HG03558 (cell line): ENCODE measurements at regions not wholly inside any gene's neighbourhood (a gene's known extent, or its start where the extent isn't known, plus 50 kb on each side); places are given as distances from the start of the nearest gene placed in this dataset.
"Not testable (repeated sequence)": the region's sequence is repeated elsewhere in the genome, so short reads cannot be mapped to it uniquely, and the experiment has no call there.

Experiments
- ATAC-seq: cut with Tn5 transposase; IDR thresholded peaks from one replicate; pipeline ENCODE4 v1.9.1; 2021; ENCODE audit warnings: moderate number of reproducible peaks; ENCODE audit not compliant: unreplicated experiment; ENCODE audit errors: extremely low read depth

DNA sequence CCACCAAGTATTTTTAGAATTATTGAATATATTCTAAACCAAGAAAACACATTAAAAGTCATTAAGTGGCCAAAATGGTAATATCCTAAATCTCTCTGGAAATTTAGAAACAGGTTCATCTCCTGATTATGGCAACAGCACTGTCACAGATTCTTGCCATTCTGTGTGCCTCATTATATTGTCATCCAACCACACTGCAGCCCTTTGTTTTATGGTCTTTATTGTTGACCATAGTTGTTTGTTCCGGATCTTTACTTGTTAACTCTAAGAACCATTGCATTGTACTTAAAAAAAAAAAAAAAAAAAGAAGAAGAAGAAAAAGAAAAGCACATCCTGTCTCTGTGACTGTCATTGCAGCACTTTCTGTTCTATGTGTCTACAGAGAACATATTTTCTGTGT is 822.1 kb upstream of the ADGRL3 start:
- ATAC-seq, result no peak

DNA sequence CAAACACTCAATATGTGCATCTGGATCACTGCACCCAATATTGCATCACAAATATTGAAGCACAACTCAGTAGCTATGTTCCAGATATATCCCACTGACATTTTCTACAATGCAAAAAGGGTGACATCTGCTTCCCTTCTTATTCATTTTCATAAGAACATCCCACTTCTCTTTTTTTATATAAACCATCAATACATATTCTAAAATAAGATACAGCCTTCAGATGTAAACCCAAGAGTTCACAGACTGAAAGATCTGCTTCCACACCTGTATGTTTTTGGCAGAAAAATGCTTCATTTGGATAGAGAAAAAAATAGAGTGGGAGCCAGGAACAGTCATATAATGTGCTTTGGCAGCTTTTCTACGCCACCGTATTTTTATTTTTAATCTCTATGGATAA is 815.6 kb upstream of the ADGRL3 start:
- ATAC-seq, result no peak

DNA sequence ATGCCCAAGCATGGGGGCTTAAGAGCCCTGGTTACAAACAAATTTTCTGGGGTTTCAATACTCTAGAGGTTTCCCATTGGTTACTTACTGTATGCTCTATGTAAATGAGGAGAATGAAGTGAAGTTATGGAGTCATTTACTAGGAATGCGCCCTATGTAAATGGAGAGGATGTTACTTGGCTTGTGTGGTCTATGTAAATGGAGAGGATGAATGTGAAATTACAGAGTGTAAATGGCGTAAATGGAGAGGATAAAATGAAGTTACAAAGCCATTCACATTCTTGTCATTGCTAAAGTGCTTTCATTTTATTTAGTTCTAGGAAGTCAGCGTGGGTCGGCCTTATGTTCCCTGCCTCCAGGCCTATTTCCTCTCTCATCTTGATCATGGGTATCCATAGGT is 810.5 kb upstream of the ADGRL3 start:
- no peak for ATAC-seq

DNA sequence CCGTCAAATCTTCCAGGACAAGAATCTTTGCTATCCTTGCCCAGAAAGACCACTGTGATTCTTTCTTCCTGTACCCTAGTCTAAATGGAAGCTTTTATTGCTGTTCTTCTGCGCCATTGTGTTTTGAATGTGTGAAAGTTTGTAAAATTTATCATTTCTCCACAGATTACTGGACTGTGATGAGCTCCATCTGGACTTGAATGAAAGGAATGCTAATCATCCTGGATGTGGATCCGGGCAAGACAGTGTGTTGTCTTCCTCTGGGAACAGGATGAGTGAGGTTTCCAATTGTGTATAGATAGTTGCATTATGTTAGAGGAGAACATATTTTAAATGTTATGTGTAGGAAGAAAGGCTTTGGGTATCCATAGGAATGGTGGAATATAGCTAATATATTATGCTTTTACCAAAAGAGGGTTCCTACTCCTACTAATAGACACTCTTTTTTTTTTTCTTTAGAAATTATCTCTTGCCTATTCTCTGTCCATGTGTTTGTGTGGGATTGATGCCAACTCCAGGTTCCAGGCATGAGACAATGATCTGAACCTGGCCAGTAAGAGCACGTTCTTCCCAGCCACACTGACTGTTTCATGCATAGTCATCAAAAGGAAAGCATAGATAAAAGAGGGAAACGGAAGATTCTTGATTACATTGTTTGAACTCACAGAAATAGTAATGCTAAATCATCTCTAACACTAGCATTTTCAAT is 803.6 kb upstream of the ADGRL3 start:
- ATAC-seq, result no peak

DNA sequence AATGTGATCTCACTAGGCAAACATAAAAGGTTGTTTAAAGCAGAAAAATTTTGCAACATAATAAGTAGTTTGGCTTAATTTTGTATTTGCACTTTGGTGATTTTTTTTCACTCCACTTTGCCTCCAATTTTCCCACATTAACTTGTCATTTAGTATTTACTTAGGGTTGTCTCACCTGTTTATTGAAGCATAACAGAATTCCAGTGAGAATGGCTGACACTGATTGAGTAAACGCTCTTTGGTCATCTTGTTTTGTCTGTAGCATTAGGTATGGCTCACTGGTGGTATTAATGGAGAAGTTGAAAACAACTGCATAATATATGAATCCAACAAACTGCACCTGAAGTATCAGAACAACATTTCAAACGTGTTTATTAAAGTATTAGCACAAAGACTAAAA is 799.5 kb upstream of the ADGRL3 start:
- no peak for ATAC-seq

DNA sequence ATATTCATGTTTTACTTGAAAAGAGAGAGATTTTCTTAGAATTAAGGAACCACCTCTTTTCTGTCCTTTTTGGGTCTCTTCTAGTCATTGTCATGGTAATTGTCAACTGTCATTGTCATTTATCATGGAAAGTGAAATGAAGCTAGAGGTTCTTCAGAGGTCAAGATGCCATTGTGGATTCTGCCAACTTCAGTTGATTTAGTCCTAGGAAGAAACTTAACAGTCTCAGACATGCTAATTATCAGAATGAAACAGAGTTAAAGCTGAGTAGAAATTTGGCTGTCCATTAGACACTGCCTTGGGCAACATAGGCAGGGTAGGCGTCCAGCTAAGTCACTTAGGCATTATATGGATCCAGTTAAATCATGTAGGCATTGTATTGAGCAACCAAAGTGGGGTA is 796.1 kb upstream of the ADGRL3 start:
- ATAC-seq, result no peak

DNA sequence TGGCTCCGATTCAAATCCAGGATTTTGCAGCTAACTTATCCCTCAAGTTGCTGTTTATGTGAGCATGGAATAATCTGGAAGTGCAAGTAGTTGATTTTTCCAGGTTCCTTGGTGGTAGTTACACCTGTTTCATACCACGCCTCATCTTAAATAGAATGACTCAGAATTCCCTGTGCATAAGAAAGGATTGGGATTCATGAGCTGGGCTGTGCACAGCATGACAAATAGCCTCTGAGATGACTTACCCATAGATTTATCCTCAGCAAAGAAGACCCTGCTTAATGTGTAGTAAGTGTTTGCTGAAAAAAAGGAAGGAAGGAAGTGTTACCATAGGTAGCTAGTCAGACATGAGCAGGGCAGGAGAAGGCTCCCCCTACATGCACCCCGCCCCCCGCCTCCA is 777.7 kb upstream of the ADGRL3 start:
- no peak for ATAC-seq

DNA sequence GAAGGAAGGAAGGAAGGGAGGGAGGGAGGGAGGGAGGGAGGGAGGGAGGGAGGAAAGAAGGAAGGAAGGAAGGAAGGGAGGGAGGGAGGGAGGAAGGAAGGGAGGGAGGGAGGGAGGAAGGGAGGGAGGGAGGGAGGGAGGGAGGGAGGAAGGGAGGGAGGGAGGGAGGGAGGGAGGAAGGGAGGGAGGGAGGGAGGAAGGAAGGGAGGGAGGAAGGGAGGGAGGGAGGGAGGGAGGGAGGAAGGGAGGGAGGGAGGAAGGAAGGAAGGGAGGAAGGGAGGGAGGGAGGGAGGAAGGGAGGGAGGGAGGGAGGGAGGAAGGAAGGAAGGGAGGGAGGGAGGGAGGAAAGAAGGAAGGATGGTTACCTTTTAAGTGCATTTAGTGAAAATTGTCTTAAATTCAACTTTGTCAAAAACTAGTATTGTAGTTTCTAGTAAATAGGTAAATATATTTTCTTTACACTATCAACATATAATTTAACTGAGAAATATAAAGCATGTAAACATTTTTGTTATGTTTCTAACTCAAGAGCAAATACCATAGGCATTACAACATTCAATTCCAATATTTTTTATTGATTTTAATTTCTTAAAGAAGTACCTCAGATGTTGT is 776.4 kb upstream of the ADGRL3 start:
- ATAC-seq, result not testable (repeated sequence)

DNA sequence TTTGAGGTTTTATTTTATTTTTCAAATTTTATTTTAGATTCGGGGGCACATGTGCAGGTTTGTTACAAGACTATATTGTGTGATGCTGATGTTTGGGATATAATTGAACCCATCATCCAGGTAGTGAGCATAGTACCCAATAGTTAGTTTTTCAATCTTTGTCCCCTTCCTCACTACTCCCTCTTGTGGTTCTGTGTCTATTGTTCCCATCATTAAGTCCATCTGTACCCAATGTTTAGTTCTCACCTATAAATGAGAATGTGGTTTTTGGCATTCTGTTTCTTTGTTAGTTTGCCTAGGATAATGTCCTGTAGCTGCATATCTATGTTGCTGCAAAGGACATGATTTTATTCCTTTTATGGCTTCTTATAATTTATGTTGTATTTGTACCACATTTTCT is 767.2 kb upstream of the ADGRL3 start:
- ATAC-seq, result no peak

DNA sequence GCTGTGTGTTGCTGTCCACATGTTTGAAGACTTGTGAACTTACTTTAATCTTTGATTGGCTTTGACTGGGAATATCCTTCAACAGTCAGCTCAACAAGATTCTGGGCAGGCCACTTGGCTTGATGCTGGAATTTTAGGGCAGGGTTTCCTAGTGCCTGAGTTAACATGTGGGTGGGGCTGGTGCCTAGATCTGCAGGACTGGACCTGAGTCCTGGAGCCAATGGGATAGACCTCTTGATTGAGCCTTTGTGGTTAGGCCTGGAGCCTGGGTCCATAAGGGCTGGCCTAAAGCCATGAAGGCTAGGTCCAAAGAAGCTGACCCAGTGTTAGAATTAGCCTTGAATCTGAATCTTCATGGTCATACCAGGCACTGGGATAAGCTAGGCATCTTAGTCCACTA is 757.1 kb upstream of the ADGRL3 start:
- ATAC-seq, result no peak

DNA sequence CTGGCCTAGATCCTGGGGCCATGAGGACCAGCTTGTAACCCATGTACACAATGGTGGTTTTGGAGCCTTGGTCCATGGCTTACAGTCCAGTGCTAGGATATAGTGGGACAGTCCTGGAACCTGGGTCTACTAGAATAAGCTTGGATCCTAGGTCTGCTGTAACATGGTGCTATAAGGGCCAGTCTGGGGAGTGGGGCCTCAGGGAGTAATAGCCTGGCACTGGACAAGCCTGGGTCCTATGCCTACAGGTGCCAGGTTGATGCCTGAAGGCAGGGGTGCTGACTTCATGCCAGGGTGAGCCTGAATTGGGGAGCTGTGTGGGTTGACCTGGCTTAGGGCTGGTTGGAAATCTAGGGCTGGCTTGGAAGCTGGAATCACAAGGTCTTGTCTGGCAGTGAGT is 756.3 kb upstream of the ADGRL3 start:
- no peak for ATAC-seq

DNA sequence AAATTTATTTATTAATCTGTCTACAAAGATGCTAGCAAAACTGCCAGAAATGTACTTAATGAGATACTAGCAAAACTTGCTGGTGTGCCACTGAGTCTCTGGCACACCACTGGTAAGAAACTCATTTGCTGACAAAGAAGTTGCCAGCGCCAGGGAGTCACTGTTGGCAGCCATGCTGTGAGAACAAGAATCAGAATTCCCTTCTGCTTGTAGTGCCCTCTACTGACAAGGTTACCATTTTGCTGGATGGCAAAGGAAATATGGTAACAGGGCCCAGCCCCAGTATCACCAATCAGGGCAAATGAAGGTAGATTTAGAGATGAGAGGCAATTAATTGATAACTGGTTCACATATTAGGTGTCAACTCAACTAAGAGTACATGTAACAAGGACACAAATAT is 750.1 kb upstream of the ADGRL3 start:
- ATAC-seq, result no peak

DNA sequence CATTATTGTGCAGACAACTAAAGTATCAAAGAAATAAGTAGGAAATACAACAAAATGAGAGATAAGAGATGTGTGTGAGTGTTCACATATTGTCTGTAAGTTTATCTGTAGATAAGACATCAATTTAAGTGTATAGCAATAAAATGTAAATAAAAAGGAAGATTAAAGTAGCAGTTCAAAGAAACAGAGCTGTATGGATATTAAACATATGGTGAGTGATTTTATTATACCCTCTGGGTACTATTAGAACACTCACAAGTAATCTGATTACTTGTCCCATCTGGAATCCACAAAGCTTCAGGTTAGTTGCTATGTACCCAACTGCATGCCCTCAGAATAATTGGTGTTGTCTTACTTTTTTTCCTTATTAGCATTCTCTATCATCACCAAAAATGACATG is 747.9 kb upstream of the ADGRL3 start:
- no peak for ATAC-seq

DNA sequence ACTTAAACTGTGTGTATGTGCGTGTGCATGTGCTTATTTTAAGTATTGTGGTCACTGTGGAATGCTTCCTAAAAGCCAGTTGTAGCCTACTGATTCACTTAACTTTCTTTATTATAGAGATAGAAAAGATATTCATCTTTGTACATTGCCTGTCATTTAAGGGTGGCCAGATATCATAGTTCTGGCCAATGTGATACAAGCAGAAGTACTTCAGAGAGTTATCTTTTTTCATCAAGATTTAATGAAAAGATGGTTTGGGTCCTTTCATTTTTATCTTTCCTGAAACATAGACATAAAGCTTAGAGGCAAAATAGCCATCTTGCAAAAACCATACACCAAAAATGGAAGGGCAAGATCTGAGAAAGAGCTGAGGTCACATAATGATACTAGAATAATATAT is 744.7 kb upstream of the ADGRL3 start:
- ATAC-seq, result no peak

DNA sequence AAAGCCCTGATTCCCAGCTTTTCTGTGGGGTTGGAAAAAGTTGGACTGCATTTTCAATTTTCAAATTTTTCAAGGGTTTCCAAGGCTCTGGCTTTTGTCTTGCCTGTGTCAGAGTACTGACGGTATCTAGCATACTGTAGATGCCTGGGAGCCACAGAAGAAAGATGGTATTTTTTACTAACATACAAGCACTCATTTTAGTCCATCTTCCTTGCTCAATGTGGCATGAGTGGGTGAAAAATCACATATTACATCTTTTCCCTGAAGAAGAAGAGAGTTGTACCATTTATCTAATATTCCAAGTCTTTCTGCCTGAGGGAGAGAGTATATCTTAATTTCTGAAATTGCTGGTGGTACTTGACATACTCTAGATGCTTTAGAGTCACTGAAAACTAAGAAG is 738.6 kb upstream of the ADGRL3 start:
- ATAC-seq, result no peak

DNA sequence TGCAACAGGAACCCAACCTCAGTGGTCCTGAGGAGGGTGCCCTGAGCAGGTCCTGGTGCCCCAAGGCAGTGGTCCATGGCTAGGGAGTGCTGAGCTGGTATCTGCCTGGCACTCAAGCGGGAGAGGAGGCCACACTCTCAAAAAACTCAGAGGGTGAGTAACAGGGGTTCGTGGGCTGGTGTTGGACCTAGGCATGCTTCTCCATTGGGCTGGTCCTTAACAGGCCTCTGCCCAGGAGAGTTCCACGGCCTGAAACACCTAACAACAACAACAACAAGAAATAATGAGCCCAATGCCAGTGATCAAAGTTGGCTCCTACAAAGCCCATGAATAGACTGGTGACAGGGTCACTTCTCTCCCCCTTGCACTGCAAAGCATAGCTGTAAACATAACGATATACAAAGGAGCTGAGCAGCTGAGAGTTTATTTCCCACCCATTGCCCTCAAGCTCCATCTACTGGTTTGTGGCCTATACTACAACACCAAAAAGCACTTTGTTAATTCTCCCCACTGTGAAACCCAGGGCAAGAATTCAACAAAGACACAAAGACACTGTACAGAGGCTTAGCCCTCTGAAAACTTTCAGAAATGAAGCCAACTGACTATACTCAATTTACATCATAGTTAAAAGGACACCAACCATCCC is 736.1 kb upstream of the ADGRL3 start:
- no peak for ATAC-seq

DNA sequence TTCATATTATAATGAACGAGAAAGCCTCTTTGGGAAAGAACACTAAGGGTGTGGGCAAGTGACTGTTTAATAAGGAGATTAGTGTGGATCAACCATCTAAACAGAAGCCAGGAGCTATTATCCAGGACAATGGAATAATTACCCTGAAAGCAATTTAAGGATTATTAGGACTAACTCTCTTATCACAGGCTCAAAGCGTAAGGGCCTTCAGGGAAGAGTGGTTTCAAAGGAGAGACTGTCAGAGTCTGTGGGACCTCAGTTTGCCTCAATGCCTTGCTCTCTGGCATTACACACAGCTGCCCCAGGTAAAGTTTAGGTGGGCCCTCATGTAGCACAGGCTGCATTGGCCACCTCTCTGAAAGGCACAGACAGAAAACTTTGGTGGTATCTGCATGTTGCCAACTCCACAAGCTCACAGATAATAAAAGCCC is 717.2 kb upstream of the ADGRL3 start:
- ATAC-seq, result no peak

DNA sequence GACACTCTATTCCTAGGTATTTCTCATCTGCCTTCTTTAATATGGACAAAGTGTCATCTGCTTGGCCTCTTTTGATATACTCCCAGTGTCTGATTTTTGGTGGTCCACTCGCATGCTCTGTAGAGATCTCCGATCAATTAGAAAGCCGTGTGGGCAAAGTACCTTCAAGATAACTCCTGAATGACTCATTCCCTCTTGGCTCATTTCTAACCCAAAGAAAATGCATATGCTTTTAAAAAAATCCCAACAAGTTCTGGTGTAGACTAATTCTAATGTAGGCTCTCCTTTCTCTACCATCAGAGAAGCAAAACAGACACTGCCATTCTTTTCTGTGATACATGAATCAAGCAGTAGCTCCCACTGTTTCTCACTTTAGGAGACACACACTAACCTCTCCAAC is 714.9 kb upstream of the ADGRL3 start:
- no peak for ATAC-seq

DNA sequence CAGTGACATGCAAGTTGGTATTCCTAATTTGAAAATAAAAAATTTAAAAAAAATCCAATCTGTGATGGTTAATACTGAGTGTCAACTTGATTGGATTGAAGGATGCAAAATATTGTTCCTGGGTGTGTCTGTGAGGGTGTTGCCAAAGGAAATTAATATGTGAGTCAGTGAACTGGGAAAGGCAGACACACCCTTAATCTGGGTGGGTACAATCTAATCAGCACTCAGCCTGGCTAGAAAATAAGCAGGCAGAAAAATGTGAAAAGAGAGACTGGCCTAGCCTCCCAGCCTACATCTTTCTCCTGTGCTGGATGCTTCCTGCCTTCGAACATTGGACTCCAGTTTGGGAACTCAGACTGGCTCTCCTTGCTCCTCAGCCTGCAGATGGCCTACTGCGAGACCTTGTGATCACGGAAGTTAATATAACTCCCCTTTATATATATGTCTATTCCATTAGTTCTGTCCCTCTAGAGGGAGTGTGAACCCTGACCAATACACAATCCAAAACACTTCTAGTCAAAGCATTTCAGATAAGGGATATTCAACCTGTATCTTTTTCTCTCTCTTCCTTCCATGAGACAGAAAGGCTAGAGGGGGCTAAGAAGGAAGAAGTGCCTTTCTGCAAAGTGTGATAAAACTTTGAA is 712.9 kb upstream of the ADGRL3 start:
- ATAC-seq, result not testable (repeated sequence)

DNA sequence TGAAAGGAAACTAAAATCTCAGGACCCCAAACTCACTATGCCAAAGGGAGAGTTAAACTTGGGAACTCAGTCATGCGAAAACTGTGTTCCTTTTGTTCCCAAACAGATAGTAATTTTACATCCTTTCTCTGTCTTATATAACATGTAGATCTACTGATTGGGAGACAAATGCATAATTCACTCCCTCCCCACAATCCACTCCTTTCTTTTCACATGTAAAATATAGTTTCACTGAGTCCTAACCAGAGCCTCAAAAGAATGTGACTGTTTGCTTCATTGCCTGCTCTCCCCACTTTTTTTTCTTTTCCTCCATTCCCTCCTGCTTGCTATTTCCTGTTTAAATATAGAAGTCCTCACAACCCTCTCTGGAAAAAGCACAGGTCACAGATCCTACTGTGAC is 699.3 kb upstream of the ADGRL3 start:
- ATAC-seq, result no peak

DNA sequence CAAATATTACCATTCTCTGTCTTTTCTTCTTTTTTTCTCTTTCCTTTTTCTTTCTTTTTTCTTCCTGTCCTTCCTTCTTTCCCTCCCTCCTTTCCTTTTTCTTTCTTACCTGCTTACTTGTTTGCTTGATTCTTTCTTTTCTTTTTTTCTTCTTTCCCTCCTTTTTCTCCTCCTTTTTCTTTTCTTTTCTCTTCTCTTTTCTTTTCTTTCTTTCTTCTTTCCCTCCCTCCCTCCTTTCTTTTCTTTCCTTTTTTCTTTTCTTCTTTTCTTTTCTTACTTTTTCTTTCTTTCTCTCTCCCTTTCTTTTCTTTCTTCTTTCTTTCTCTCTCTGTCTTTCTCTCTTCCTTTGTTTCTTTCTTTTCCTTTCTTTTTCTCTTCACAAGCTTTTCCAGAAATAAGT is 697.4 kb upstream of the ADGRL3 start:
- no peak for ATAC-seq
